DMS153 (cell line): ENCODE measurements at regions not wholly inside any gene's neighbourhood (a gene's known extent, or its start where the extent isn't known, plus 50 kb on each side); places are given as distances from the start of the nearest gene placed in this dataset.
"Not testable (repeated sequence)": the region's sequence is repeated elsewhere in the genome, so short reads cannot be mapped to it uniquely, and the experiment has no call there.

ENCODE experiments used
- DNase-seq: peaks from one replicate; lab custom pipeline; 2025; lab: John Stamatoyannopoulos, UW

DNA sequence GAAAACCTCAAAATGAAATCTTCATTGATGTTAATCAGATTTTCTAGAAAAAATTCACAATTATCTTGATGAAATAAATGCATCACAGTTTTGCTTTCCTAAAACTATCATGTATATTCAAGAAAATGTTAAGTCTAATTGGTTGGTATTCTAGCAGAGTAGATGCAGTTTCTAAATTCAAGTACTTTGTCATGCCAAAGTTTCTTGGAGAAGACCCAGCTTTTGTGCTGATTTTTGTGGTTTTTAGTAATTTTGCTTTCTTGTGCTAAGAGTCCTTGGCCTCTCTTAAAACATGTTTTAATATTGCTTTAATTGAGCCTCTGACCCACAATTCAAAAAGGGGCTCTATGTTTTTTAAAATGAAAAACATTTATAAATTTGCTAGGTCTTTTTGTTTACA is 924.8 kb upstream of the PTPRD start:
- DNase-seq: no peak

DNA sequence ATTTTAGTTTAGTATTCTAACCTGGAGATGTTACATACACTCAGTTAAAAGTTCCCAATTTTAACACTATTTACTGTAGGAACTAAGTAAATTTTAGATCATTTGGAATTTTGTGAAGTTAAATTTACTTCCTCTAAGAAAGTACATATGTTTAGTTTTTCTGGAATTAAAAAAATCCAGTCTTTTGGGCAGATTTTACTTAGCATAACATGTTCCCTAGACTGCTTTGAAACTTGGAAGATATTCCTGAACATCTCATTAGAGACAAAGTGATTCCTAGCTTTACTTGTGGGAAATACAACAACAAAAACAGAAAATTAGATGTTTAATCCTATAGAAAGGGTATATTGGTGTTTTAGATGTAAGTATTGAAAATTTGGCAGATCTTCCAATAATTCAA is 930.0 kb upstream of the PTPRD start:
- DNase-seq: no peak

DNA sequence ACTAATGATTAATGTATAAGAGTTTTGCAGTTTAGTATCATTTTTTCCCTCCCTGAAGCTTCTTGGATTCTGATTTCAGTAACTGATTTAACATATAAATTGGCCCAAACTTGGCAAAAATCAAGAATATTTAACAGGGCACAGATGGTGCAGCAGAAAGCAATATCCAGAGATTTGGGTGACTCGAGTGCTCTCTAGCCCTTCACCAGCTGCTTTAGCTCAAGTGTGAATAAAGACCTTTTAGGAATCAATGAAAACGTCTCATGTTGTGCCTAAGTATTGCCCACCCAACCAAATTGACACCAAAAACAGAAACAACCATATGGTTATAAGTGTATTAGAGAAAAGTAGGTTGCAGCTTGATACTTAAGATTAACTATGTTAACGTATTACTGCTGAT is 933.4 kb upstream of the PTPRD start:
- DNase-seq: no peak

DNA sequence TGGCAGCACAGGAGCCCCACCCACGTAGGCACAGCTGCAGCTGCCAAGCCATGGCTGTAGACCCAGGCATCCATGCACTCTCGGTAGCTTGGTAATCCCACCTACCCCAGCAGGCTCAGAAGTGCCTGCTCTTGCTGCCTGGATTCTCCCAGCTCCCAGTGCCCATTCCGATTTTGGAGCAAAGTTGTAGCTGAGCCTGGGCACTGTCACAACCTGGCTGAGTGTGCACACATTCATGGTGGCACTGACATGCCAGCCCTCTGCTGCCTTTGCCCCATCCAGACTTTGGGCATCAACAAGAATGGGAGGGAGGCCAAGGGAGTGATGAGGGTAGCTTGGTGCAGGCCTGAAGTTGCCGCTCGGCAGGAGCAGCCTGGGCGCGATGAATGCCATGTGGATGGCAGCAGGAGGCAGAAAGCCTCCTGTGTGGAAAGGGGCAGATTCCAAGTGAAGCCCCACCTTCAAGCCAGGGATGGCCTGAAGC is 936.6 kb upstream of the PTPRD start:
- no peak for DNase-seq

DNA sequence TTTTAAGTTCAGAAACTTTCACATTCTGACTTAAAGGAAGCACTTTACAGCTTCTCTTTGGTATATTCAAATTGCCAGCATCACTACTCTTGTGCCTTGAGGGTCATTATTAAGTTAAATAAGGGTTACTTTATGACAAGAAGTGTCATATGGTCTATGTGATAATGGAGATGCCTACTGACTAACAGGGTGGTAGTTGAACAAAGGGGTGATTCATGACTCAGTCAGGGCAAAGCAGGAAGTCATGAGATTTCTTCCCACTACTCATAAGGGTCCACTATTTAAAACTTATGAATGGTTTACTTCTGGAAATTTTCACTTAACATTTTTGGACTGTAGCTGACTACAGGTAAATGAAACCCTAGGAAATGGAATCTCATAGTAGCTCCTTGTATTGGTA is 938.3 kb upstream of the PTPRD start:
- DNase-seq: no peak

DNA sequence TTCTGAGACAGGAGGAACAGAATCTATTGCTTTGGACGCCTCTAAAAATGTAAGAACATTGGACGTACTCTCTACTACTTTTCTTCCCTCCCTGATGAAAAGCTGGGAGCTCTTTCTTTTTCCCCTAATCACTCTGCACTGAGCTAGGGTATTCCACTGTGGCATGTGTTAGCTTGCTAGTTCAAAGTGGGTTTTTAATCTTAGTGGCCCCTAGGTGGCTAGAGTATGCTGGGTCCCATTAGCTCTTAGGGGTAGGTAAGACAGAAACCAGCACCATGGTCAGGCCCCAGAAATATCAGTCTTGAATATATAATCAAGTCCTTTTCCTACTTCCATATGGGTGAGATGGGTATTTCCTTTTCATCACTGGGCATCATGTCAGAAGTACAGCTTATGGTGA is 945.2 kb upstream of the PTPRD start:
- no peak for DNase-seq

DNA sequence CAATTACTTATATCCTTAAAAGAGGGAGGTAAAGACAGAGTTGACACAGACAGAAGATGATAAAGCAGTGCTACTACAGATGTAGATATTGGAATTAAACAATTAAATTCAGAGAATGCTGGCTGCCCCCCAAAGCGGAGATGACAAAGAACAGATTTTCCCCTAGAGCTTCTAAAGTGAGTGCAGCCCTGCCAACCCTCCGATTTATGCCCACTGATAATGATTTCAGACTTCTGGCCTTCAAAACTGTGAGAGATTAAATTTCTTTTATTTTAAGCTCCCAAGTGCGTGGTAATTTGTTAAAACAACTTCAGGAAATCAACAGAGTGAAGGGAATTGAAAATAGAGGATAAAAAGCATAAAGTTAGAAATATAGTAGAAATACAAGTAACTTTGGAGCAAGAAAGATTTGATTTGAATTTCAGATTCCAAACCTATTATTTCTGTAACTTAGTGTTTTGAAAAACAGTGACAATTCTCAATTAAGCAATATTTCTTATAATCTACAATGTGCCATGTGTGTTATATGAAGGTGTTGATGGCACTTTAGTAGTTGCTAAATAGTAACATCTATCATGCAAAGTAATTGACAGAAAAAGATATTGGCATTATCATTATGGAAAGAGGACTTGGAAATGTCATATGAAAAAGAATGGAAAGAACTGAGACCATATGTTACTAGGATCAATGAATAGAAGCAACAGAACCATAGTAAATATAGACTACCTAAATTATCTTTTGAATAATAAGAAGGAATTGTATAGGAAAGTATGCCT is 946.4 kb upstream of the PTPRD start:
- no peak for DNase-seq

DNA sequence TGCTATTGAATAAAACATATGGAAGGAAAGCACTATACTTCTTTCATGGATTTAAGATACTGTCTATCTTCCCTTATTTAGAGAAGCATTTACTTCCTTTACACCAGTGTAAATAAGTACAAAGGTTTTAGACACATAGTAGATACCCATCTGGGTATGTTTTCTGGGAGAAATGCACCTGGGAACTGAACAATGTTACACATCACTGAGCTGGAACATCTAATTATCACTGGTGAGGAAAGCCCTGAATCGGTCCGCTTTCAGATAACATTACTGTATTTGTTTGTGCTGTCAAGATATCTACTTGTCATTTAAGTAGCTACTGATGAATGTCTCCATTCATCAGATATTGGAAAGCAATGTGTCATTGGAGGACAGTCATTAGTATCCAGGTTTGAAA is 964.7 kb upstream of the PTPRD start:
- peak; percentile 45 for DNase-seq

DNA sequence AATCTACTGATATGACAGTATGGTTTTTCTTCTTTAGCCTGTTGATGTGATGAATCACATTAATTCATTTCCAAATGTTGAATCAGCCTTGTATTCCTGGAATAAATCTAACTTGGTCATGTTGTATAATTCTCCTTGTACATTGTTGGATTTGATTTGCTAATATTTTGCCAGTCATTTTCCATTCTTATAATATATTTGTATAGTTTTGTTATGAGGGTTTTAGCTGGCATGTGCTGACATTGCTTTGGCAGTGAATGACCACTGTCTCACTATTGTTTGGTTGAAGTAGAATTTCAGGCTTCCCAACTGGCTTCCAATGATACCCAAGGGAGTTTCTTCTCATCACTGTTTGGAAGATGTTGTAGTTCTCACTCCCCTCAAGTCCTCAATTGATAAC is 983.0 kb upstream of the PTPRD start:
- DNase-seq: no peak

GRCh38 chr9:11618241-11618805 is 1005.5 kb upstream of the PTPRD start:
- DNase-seq: no peak

DNA sequence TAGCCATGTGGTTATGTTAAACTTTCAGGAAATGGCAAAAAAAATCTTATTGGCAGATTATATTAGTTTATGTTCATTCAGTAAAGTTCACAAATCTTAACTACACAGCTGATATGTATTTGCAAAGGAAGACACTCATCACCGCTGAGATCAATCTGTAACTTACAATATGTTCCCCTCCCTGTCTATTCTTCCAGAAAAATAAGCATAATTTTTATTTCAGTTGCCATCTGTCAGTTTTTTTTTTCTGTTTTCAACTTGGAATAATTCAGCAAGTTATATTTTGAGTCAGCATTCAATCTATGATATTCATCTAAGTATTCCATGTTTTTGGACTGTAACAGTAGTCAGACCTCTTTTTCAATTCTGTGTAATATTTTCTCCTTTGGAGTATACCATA is 1019.9 kb upstream of the PTPRD start:
- DNase-seq: no peak

DNA sequence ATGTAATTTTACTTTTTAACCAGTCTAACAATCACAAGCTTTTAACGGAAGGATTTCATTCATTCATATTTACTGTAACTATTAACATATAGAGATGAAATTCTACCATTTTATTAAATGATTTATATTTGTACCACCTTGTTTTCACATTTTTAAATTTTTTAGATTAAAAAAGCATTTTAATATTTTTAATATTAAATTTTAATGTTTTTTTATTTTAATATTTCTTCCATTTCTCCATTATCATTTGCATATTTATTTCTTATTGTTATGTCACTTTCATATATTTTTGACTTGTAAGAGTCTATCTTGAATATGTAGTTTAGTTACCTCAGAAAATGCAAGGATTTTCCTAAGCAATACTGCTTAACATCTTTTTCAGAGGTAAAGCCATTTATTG is 1034.0 kb upstream of the PTPRD start:
- DNase-seq: no peak

GRCh38 chr9:11653867-11654266 is 1039.3 kb upstream of the TYRP1 start:
- DNase-seq: no peak

- no peak for DNase-seq
These were observed 1029.3 kb upstream of the TYRP1 start for GRCh38 chr9:11663913-11664312.

DNA sequence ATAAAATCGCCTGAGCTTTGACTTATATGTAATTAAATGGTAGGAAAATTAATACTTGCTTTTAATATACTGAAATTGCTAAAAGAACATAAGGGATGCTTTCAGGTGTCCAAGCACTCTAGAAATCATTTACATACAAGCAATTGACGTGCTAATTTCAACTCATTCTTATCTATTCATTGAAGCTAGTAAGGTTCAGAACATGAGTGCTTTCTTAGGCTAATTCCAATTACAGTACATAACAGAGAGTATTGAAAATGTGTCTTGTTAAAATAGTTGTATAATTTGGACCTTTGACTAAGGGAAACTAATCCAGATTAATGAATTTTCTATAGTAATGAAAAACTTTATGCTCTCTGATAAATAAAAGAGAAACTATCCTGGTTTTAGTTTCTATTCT is 1016.4 kb upstream of the TYRP1 start:
- DNase-seq: no peak

- no peak for DNase-seq
These were observed 1006.5 kb upstream of the TYRP1 start for GRCh38 chr9:11686733-11687132.

DNA sequence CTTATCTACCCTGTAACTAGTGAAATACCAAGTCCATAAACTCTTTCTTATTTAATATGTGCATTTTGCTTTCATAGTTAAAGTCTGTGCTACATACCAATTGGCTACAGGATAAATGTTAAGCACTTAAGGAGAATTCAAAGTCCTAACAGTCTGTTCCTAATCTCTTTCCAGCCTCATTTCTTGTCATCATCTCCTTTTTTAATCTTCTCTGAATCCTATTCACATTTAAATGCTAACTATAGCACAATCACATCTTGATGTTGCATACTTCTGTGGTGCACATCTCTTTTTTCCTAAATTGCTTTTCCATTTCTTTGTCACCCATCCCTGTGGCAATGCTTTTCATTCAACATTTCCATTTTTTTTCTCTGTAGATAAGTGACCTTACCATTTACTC is 996.1 kb upstream of the TYRP1 start:
- no peak for DNase-seq

DNA sequence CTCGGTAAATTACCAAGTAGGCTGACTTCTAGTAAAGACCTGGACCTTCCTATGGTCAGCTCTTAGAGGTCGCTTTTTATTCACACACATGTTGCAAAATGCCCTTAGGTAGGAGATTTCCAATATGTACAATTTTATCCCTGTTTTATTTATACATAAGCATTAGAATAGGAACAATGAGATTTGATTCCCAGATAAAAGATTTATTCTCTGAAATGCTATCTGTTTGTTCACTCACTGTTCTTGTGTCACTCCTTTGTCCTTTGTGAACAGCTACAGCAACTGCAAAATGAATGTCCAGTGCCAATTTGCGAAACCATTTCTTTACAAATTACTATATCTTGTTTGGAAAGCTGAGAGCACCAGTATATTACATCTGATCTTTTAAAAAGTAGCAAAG is 991.5 kb upstream of the TYRP1 start:
- no peak for DNase-seq

- peak; percentile 24 for DNase-seq
These were observed 990.6 kb upstream of the TYRP1 start for GRCh38 chr9:11702548-11702947.

DNA sequence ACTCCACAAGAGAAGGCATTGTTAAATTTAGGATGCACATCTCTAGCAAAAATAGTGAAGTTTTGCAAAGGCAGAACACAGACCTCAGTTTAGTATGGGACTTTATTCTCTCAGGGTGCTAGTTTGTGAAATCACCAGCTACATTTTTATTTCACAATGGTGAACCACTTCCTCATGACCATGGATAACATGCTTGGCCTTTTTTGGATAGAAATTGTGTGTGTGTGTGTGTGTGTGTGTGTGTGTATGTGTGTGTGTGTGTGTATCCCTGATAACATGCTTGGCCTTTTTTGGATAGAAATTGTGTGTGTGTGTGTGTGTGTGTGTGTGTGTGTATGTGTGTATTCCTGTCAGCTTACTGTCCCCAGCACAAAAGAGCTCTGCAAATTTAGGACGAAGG is 989.0 kb upstream of the TYRP1 start:
- not testable (repeated sequence) for DNase-seq

GRCh38 chr9:11708899-11709298 is 984.3 kb upstream of the TYRP1 start:
- DNase-seq: no peak

DNA sequence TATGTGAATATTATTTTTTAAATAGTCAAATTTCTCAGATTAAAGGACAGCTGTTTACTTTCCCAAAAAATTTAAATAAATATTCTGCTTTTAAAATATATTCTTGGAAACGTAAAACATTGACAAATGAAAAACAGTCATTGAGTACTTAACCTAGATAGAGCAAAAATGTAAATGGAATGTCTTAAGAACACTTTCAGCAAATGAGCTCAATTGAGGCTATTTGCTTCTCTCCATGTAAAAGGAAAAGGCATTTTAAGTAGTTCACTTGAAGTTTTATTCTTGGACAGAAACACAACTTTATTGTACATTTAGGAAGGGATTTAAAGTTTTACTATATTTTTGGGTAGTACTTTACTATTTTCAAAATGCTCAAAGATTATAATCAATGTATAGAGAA is 983.6 kb upstream of the TYRP1 start:
- DNase-seq: no peak

DNA sequence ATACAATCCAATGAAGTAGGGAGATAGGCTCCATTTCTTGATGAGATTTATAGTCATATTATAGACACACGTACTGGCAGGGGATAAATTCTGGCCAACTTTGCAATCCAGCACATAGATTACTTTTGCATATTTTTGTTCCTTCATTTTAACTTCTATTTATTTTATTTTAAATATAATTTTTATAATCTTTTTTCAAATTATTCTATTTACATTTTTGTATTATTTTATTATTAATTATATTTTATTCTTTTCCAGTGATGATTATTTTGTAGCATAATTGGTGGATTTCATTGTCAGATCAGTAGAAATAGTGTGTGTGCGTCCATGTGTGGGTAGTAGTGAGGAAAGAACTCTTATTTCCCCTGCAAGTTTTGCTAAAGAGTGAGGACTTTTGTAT is 980.1 kb upstream of the TYRP1 start:
- DNase-seq: no peak

DNA sequence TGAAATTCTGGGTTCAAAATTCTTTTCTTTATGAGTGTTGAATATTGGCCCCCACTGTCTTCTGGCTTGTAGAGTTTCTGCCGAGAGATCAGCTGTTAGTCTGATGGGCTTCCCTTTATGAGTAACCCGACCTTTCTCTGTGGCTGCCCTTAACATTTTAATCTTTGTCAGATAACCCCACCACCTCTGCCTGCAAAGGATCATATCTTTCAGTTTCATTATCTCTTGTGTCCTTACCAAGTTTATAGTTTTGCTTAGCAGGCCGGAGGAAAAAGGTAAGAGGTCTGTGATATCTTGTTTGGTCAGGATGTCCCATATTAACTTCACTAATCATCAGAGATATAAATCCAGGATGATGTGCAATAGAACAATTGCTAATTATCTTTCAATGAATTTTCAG is 970.2 kb upstream of the TYRP1 start:
- DNase-seq: no peak
